Neuronal stem cell (in vitro differentiated cells): ENCODE measurements at regions not wholly inside any gene's neighbourhood (a gene's known extent, or its start where the extent isn't known, plus 50 kb on each side); places are given as distances from the start of the nearest gene placed in this dataset.

Experiments used
- DNase-seq: peaks from one replicate; pipeline ENCODE4 v3.0.0-alpha.2; 2013; ENCODE audit warnings: low spot score
- H2AFZ ChIP-seq: one replicate; pipeline ENCODE4 v1.6.1; 2013; ENCODE audit warnings: mild to moderate bottlenecking, low read length, inconsistent platforms
- H2AK5ac ChIP-seq: 2 replicates; pipeline ENCODE4 v1.6.1; 2013; ENCODE audit warnings: low read depth, mild to moderate bottlenecking, inconsistent platforms, low read length, moderate library complexity, mixed read lengths
- H2BK120ac ChIP-seq: 2 replicates; pipeline ENCODE4 v1.6.1; 2013; ENCODE audit warnings: low read depth, mild to moderate bottlenecking, inconsistent platforms, low read length, moderate library complexity, mixed read lengths
- H2BK12ac ChIP-seq: one replicate; pipeline ENCODE4 v1.6.1; 2013; ENCODE audit warnings: low read length, inconsistent platforms
- H2BK15ac ChIP-seq: 2 replicates; pipeline ENCODE4 v1.6.1; 2013; ENCODE audit warnings: mild to moderate bottlenecking, low read length, inconsistent platforms, mixed read lengths
- H2BK5ac ChIP-seq: one replicate; pipeline ENCODE4 v1.6.1; 2013; ENCODE audit warnings: inconsistent platforms, mild to moderate bottlenecking, low read length, moderate library complexity
- H3K14ac ChIP-seq: one replicate; pipeline ENCODE4 v1.6.1; 2013; ENCODE audit warnings: low read length, inconsistent platforms
- H3K18ac ChIP-seq: 2 replicates; pipeline ENCODE4 v1.6.1; 2013; ENCODE audit warnings: low read length, inconsistent platforms
- H3K23ac ChIP-seq: 2 replicates; pipeline ENCODE4 v1.6.1; 2013; ENCODE audit warnings: low read depth, mild to moderate bottlenecking, mixed read lengths, low read length, inconsistent platforms; ENCODE audit not compliant: poor library complexity
- H3K27ac ChIP-seq: replicated peaks from 3 replicates; pipeline ENCODE4 v1.5.1; 2013; ENCODE audit warnings: low read length, inconsistent platforms
- H3K27me3 ChIP-seq, 3 experiments: 2 replicates each; pipeline ENCODE4 v1.6.1; 2013; ENCODE audit warnings: low read length in 3 of 3, mild to moderate bottlenecking in 2 of 3, inconsistent platforms in 1 of 3, low read depth in 1 of 3, mixed read lengths in 1 of 3, moderate library complexity in 1 of 3; ENCODE audit not compliant: control insufficient read depth in 3 of 3, insufficient read depth in 3 of 3
- H3K36me3 ChIP-seq, 2 donors: replicated peaks in 1 of 2; 2 replicates each; pipeline ENCODE4 v1.6.1; 2013; ENCODE audit warnings: low read length in 2 of 2; ENCODE audit not compliant: control insufficient read depth in 2 of 2, insufficient read depth in 2 of 2
- H3K4ac ChIP-seq: 2 replicates; pipeline ENCODE4 v1.6.1; 2013; ENCODE audit warnings: inconsistent platforms, mild to moderate bottlenecking, low read length, moderate library complexity
- H3K4me1 ChIP-seq, 2 donors: 1 replicate in 1 of 2; 2 replicates in 1 of 2; pipeline ENCODE4 v1.6.1; 2013; ENCODE audit warnings: low read length in 2 of 2, low read depth in 1 of 2; ENCODE audit not compliant: control insufficient read depth in 2 of 2, insufficient read depth in 1 of 2
- H3K4me2 ChIP-seq: one replicate; pipeline ENCODE4 v1.6.1; 2013; ENCODE audit warnings: mild to moderate bottlenecking, low read length, inconsistent platforms; ENCODE audit not compliant: insufficient read depth, poor library complexity, severe bottlenecking
- H3K4me3 ChIP-seq, 2 donors: 2 replicates each; pipeline ENCODE4 v1.5.1; 2013; ENCODE audit warnings: low read length in 2 of 2, mild to moderate bottlenecking in 2 of 2, inconsistent platforms in 1 of 2, moderate library complexity in 1 of 2
- H3K79me1 ChIP-seq: one replicate; pipeline ENCODE4 v1.6.1; 2013; ENCODE audit warnings: low read depth, mild to moderate bottlenecking, inconsistent platforms, low read length, moderate library complexity
- H3K9ac ChIP-seq: one replicate; pipeline ENCODE4 v1.6.1; 2013; ENCODE audit warnings: mild to moderate bottlenecking, low read depth, low read length, inconsistent platforms; ENCODE audit not compliant: poor library complexity
- H3K9me3 ChIP-seq, 2 donors: replicated peaks in 1 of 2; 2 replicates each; pipeline versions ENCODE3 to v1.6.1; 2013; ENCODE audit warnings: low read length in 2 of 2, mild to moderate bottlenecking in 2 of 2, inconsistent platforms in 1 of 2, low read depth in 1 of 2, mixed read lengths in 1 of 2, moderate library complexity in 1 of 2; ENCODE audit not compliant: control insufficient read depth in 2 of 2, insufficient read depth in 1 of 2
- H4K8ac ChIP-seq: one replicate; pipeline ENCODE4 v1.6.1; 2013; ENCODE audit warnings: low read depth, mild to moderate bottlenecking, inconsistent platforms, low read length, moderate library complexity
- H4K91ac ChIP-seq: one replicate; pipeline ENCODE4 v1.6.1; 2013; ENCODE audit warnings: low read length, low read depth, mild to moderate bottlenecking, inconsistent platforms; ENCODE audit not compliant: poor library complexity
- WGBS, 2 donors: extraction: QIAGEN DNeasy Blood & Tissue Kit; methylation state at CpG; one replicate each; pipeline ENCODE4 v1.1.7; 2013; ENCODE audit warnings: missing lambda C conversion rate in 2 of 2, mixed read lengths in 1 of 2; ENCODE audit not compliant: insufficient read length in 2 of 2, insufficient replicate concordance in 1 of 2; ENCODE audit errors: extremely low coverage in 2 of 2; 5-methylcytosine and 5-hydroxymethylcytosine counted together

GRCh38 chr11:103652013-103652412 lies 384.4 kb upstream of the DDI1 start:
- Histone ChIP-seq H3K9ac (no peak overlapping the region), H2BK120ac (no peak overlapping the region), H3K23ac (no peak overlapping the region), H3K9me3 (peaks cover 3 to 6% of the 10 kb centered on the region in 2 donors), H2AFZ (no peak overlapping the region), H3K27ac (no peak overlapping the region), H2AK5ac (no peak overlapping the region), H4K91ac (no peak overlapping the region), H3K4me3 (no peak overlapping the region), H3K36me3 (no peaks in the 10 kb centered on the region), H3K18ac (no peak overlapping the region), H3K4me2 (no peak overlapping the region), H3K14ac (no peak overlapping the region), H3K4ac (no peak overlapping the region), H4K8ac (no peak overlapping the region), H2BK15ac (no peak overlapping the region), H3K79me1 (no peaks in the 10 kb centered on the region), H2BK12ac (no peak overlapping the region), H3K27me3 (no peaks in the 10 kb centered on the region), H2BK5ac (no peak overlapping the region), H3K4me1 (no peaks in the 10 kb centered on the region)
- no peak for DNase-seq
- no CpG with 5 or more reads among the region's 1 CpG for WGBS, 2 donors

DNA sequence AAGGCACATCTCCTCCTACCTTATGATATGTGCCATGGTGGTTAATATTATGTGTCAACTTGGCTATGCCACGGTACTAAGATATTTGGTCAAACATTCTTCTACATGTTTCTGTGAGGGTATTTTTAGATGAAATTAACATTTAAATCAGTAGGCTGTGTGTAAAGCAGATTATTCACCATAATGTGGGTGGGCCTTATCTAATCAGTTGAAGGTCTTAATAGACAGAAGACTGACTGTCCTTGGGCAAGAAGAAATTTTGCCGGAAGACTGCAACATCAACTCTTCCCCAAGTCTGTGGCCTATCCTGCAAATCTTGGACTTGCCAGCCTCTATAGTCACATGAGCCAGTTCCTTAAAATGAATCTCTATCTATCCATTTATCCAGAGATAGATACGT lies 380.1 kb upstream of the DDI1 start:
- Histone ChIP-seq H3K14ac (no peak overlapping the region), H3K27ac (no peak overlapping the region), H3K23ac (no peak overlapping the region), H2BK15ac (no peak overlapping the region), H2AFZ (no peak overlapping the region), H3K4me2 (no peak overlapping the region), H3K79me1 (no peaks in the 10 kb centered on the region), H2BK5ac (no peak overlapping the region), H3K4me1 (no peaks in the 10 kb centered on the region), H3K9me3 (peaks cover 0 to 6% of the 10 kb centered on the region in 2 donors), H3K4me3 (no peak overlapping the region), H4K91ac (no peak overlapping the region), H2AK5ac (no peak overlapping the region), H3K27me3 (no peaks in the 10 kb centered on the region), H3K4ac (no peak overlapping the region), H2BK12ac (no peak overlapping the region), H3K36me3 (no peaks in the 10 kb centered on the region), H4K8ac (no peak overlapping the region), H3K9ac (no peak overlapping the region), H2BK120ac (no peak overlapping the region), H3K18ac (no peak overlapping the region)
- no peak for DNase-seq
- no CpG with 5 or more reads among the region's 3 CpGs for WGBS, 2 donors

GRCh38 chr11:103659206-103659618 lies 377.2 kb upstream of the DDI1 start:
- Histone ChIP-seq H2BK12ac (no peak overlapping the region), H2BK120ac (no peak overlapping the region), H3K9me3 (no peaks in the 10 kb centered on the region), H2AK5ac (no peak overlapping the region), H2BK15ac (no peak overlapping the region), H3K4me2 (no peak overlapping the region), H3K4ac (no peak overlapping the region), H2BK5ac (no peak overlapping the region), H3K18ac (no peak overlapping the region), H3K9ac (no peak overlapping the region), H4K8ac (no peak overlapping the region), H3K36me3 (no peaks in the 10 kb centered on the region), H3K23ac (no peak overlapping the region), H3K79me1 (no peaks in the 10 kb centered on the region), H3K14ac (no peak overlapping the region), H4K91ac (no peak overlapping the region), H3K4me1 (no peaks in the 10 kb centered on the region), H3K4me3 (no peak overlapping the region), H3K27me3 (no peaks in the 10 kb centered on the region), H3K27ac (no peak overlapping the region), H2AFZ (no peak overlapping the region)
- DNase-seq: no peak

DNA sequence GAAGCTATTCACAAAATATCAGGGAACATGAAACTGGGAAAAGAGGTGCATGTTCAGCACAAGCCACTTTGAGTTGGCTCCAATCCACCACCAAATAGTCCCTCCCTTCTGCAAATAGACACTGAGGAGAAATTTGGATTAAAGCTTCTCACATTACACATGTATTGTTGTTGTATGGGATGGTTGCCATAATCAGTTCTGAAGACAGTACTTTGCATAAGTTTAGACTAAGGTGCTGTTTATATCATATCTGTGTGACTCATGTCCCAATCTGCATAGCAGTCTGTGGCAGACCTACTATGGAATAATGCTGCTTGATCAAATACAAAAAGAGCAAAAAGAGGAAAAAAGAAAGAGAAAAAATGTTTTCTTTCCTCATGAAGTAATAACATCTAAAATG lies 376.7 kb upstream of the DDI1 start:
- Histone ChIP-seq H3K79me1 (no peaks in the 10 kb centered on the region), H4K8ac (no peak overlapping the region), H3K23ac (no peak overlapping the region), H3K18ac (no peak overlapping the region), H2AK5ac (no peak overlapping the region), H3K4me3 (no peak overlapping the region), H4K91ac (no peak overlapping the region), H3K4me2 (no peak overlapping the region), H3K27me3 (no peaks in the 10 kb centered on the region), H2BK120ac (no peak overlapping the region), H3K4me1 (no peaks in the 10 kb centered on the region), H3K36me3 (no peaks in the 10 kb centered on the region), H3K9me3 (no peaks in the 10 kb centered on the region), H2AFZ (no peak overlapping the region), H2BK12ac (no peak overlapping the region), H3K27ac (no peak overlapping the region), H2BK15ac (no peak overlapping the region), H3K9ac (no peak overlapping the region), H3K4ac (no peak overlapping the region), H3K14ac (no peak overlapping the region), H2BK5ac (no peak overlapping the region)
- no peak for DNase-seq
